ENCODE measurements at regions not wholly inside any gene's neighbourhood (a gene's known extent, or its start where the extent isn't known, plus 50 kb on each side); places are given as distances from the start of the nearest gene placed in this dataset.

GRCh38 chr3:112693186-112693585 is 52.2 kb upstream of the CCDC80 start:
- DNase-seq (ENCODE audit: low read depth, low spot score): no peak
- no peak for TF ChIP-seq REST (IDR thresholded peaks at IDR 0.05; ENCODE audit: low read depth)
- ChIA-PET CTCF (interaction anchor here (1.0 kb wide), 1 partner anchor 41 kb away, joined by 3 read pairs; no protein-coding TSS in a partner anchor), POLR2A (no interaction called here), RAD21 (ENCODE audit: low non-redundant PET in 1 of 2, low total read pairs in 2 of 2, uncharacterized antibody in 2 of 2, unreplicated experiment in 2 of 2) (no interaction called here)
- Histone ChIP-seq H4K20me1 (ENCODE audit: insufficient read depth) (no peaks in the 10 kb centered on the region), H3K4me3 (replicated peaks in 1 of 2; ENCODE audit: low read depth in 1 of 2, low read length in 2 of 2) (no peak overlapping the region), H3K36me3 (ENCODE audit: control insufficient read depth in 1 of 2, insufficient read depth in 2 of 2, low read length in 2 of 2) (no peaks in the 10 kb centered on the region), H3K4me1 (ENCODE audit: control insufficient read depth in 1 of 2, insufficient read depth in 2 of 2, low read length in 2 of 2) (peaks cover 7 to 16% of the 10 kb centered on the region in 2 experiments; a peak in 3 of 4 replicates), H3K79me2 (ENCODE audit: insufficient read depth, low read length) (no peaks in the 10 kb centered on the region), H2AFZ (ENCODE audit: low read depth, low read length, poor library complexity, severe bottlenecking) (no peak overlapping the region), H3K4me2 (ENCODE audit: low read length) (no peak overlapping the region), H3K27me3 (ENCODE audit: insufficient read depth, low read length) (no peaks in the 10 kb centered on the region), H3K9me3 (ENCODE audit: control insufficient read depth in 1 of 2, insufficient read depth in 1 of 2, low read depth in 1 of 2, low read length in 2 of 2) (no peaks in the 10 kb centered on the region), H3K9me2 (ENCODE audit: insufficient read depth) (no peaks in the 10 kb centered on the region), H3K27ac (ENCODE audit: low read depth, low read length) (no peak overlapping the region), H3K9ac (ENCODE audit: low read length) (no peak overlapping the region)
- ATAC-seq: no peak
- intact Hi-C loops (cut with micrococcal nuclease): no loop called here
- no TSS peak for BruUV-seq (replicated peaks)
